Fibroblast of lung (primary cell): ENCODE measurements at regions not wholly inside any gene's neighbourhood (a gene's known extent, or its start where the extent isn't known, plus 50 kb on each side); places are given as distances from the start of the nearest gene placed in this dataset.

Experiments used
- DNase-seq, 2 donors: peaks; one replicate each; pipeline versions ENCODE4 v3.0.0 to v3.0.0-alpha.2; 2010; ENCODE audit warnings: low read depth in 2 of 2
- H2AFZ ChIP-seq: 2 replicates; pipeline ENCODE4 v1.5.1; 2012; ENCODE audit warnings: low read length, control low read depth, inconsistent platforms
- H3K27ac ChIP-seq: 2 replicates; pipeline ENCODE4 v1.5.1; 2011; ENCODE audit warnings: low read length, control low read depth; ENCODE audit not compliant: insufficient read depth
- H3K27me3 ChIP-seq: 2 replicates; pipeline ENCODE4 v1.5.1; 2011; ENCODE audit warnings: mild to moderate bottlenecking, low read length; ENCODE audit not compliant: control insufficient read depth, insufficient read depth
- H3K36me3 ChIP-seq: 2 replicates; pipeline ENCODE4 v1.5.1; 2011; ENCODE audit warnings: low read length; ENCODE audit not compliant: control insufficient read depth, insufficient read depth
- H3K4me1 ChIP-seq: 2 replicates; pipeline ENCODE4 v1.5.1; 2011; ENCODE audit warnings: low read length; ENCODE audit not compliant: control insufficient read depth, insufficient read depth; ENCODE audit errors: extremely low read depth
- H3K4me2 ChIP-seq: 2 replicates; pipeline ENCODE4 v1.5.1; 2011; ENCODE audit warnings: low read length, control low read depth; ENCODE audit not compliant: insufficient read depth; ENCODE audit errors: extremely low read depth
- H3K4me3 ChIP-seq, 4 experiments: fragments of 200-600 bp in 1 of 4; sonication (generic) in 1 of 4; replicated peaks in 1 of 4; 2 replicates each; pipeline ENCODE4 v1.5.1; 2011 to 2016; ENCODE audit warnings: low read length in 4 of 4, low read depth in 3 of 4, mild to moderate bottlenecking in 3 of 4, control low read depth in 2 of 4, inconsistent platforms in 1 of 4, mixed read lengths in 1 of 4; ENCODE audit not compliant: insufficient read depth in 1 of 4; ENCODE audit errors: control extremely low read depth in 1 of 4
- H3K79me2 ChIP-seq: 2 replicates; pipeline ENCODE4 v1.5.1; 2012; ENCODE audit warnings: mild to moderate bottlenecking, low read length, inconsistent platforms; ENCODE audit not compliant: control insufficient read depth, insufficient read depth
- H3K9ac ChIP-seq: 2 replicates; pipeline ENCODE4 v1.5.1; 2011; ENCODE audit warnings: mild to moderate bottlenecking, low read length, control low read depth; ENCODE audit not compliant: insufficient read depth
- H3K9me3 ChIP-seq: 2 replicates; pipeline ENCODE4 v1.5.1; 2012; ENCODE audit warnings: low read depth, low read length; ENCODE audit not compliant: control insufficient read depth, insufficient read depth
- H4K20me1 ChIP-seq: 2 replicates; pipeline ENCODE4 v1.5.1; 2011; ENCODE audit warnings: low read length; ENCODE audit not compliant: control insufficient read depth, insufficient read depth; ENCODE audit errors: extremely low read depth
- EZH2 ChIP-seq: IDR thresholded peaks from 2 replicates; pipeline ENCODE4 v1.5.1; 2012; ENCODE audit warnings: low read length, control low read depth, mild to moderate bottlenecking; ENCODE audit errors: missing control alignments
- TF ChIP-seq, protein P1 (sequence below), 2 donors: IDR thresholded peaks in 1 of 2; conservative IDR thresholded peaks in 1 of 2; 1 replicate in 1 of 2; 2 replicates in 1 of 2; pipeline ENCODE4 v1.5.1; 2011 to 2012; ENCODE audit warnings: low read length in 2 of 2, control low read depth in 1 of 2, inconsistent platforms in 1 of 2, low read depth in 1 of 2, mild to moderate bottlenecking in 1 of 2

DNA sequence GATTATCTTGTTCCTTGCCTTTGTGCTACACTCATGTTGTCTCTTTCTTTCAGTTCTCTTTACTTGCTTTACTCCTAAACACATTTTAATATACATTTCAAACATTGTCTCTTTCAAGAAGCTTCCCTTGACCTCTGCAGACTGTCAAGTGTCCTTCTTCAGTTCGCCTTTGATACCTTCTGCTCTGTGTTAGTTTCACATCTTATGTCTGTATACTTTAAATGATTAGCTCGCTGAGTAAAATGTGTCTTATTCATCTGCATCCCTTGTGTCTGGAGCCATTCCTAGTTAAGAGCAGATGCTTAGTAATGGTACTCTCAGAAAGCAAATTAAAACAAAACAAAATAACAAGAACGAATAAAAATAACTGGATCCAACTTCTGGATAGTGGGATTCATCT is 303.3 kb downstream of the S1PR1 start:
- no peak overlapping the region for H3K9ac ChIP-seq
- H3K4me2 ChIP-seq = no peak overlapping the region
- H3K36me3 ChIP-seq = no peaks in the 10 kb centered on the region
- TF ChIP-seq EZH2 = no peak
- TF ChIP-seq, protein P1, sequence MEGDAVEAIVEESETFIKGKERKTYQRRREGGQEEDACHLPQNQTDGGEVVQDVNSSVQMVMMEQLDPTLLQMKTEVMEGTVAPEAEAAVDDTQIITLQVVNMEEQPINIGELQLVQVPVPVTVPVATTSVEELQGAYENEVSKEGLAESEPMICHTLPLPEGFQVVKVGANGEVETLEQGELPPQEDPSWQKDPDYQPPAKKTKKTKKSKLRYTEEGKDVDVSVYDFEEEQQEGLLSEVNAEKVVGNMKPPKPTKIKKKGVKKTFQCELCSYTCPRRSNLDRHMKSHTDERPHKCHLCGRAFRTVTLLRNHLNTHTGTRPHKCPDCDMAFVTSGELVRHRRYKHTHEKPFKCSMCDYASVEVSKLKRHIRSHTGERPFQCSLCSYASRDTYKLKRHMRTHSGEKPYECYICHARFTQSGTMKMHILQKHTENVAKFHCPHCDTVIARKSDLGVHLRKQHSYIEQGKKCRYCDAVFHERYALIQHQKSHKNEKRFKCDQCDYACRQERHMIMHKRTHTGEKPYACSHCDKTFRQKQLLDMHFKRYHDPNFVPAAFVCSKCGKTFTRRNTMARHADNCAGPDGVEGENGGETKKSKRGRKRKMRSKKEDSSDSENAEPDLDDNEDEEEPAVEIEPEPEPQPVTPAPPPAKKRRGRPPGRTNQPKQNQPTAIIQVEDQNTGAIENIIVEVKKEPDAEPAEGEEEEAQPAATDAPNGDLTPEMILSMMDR (conservative IDR thresholded peaks at IDR 0.05 in 1 of 2, IDR thresholded peaks at IDR 0.05 in 1 of 2; ENCODE audit: low read depth in 1 of 2, low read length in 2 of 2) = no peak
- no peak overlapping the region for H3K27ac ChIP-seq
- no peaks in the 10 kb centered on the region for H3K27me3 ChIP-seq
- H4K20me1 ChIP-seq = no peaks in the 10 kb centered on the region
- DNase-seq = no peak
- no peaks in the 10 kb centered on the region for H3K9me3 ChIP-seq
- no peak overlapping the region for H2AFZ ChIP-seq
- no peak overlapping the region for H3K4me3 ChIP-seq
- H3K4me1 ChIP-seq = no peaks in the 10 kb centered on the region
- no peaks in the 10 kb centered on the region for H3K79me2 ChIP-seq

DNA sequence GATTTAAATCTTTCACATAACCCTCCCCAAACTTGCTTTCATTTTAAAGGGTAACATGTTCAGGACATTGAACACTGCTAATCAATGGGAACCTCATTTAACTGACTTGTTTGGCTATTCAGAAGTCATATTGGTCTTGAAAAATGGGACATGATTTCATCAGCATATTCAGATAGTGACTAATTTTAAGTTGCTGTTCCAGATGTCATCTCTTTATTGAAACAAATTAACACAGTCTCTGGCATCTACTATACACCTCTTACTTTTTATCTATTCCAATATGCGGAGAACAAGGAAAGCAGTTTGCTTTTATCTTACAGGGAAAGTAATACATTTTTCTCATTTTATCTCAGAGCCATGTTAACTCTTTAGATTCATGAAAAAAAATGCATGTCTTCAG is 310.1 kb downstream of the S1PR1 start:
- H3K27me3 ChIP-seq = no peaks in the 10 kb centered on the region
- no peak overlapping the region for H3K4me2 ChIP-seq
- H3K9me3 ChIP-seq = no peaks in the 10 kb centered on the region
- no peak for TF ChIP-seq EZH2
- TF ChIP-seq, protein P1 (conservative IDR thresholded peaks at IDR 0.05 in 1 of 2, IDR thresholded peaks at IDR 0.05 in 1 of 2; ENCODE audit: low read depth in 1 of 2, low read length in 2 of 2) = no peak
- H3K27ac ChIP-seq = no peak overlapping the region
- H3K4me3 ChIP-seq = no peak overlapping the region
- H4K20me1 ChIP-seq = no peaks in the 10 kb centered on the region
- no peaks in the 10 kb centered on the region for H3K79me2 ChIP-seq
- no peak for DNase-seq
- H2AFZ ChIP-seq = no peak overlapping the region
- H3K9ac ChIP-seq = no peak overlapping the region
- no peaks in the 10 kb centered on the region for H3K36me3 ChIP-seq
- H3K4me1 ChIP-seq = no peaks in the 10 kb centered on the region

DNA sequence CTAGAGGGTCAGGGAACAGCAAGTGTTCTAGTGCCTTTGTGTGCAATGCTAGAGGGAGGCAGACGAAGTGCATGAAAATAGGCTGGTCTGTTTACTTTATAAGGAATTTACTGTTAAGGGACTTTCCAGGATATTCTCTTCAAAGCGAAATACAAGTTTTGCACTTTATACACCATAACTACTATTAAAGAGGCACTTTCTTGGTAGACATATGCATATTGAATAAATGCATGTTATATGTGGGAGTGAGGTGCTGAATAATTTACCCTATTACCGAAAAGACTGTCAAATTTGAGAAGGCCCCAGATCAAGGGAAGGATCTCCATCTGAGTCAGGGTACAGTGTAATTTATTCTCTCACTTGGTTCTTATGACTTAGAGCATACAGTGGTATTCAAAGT is 310.5 kb downstream of the S1PR1 start:
- no peak overlapping the region for H2AFZ ChIP-seq
- H3K9ac ChIP-seq = no peak overlapping the region
- H3K4me1 ChIP-seq = no peaks in the 10 kb centered on the region
- H4K20me1 ChIP-seq = no peaks in the 10 kb centered on the region
- no peak overlapping the region for H3K4me3 ChIP-seq
- H3K27ac ChIP-seq = no peak overlapping the region
- H3K27me3 ChIP-seq = no peaks in the 10 kb centered on the region
- no peak for TF ChIP-seq EZH2
- TF ChIP-seq, protein P1 (conservative IDR thresholded peaks at IDR 0.05 in 1 of 2, IDR thresholded peaks at IDR 0.05 in 1 of 2; ENCODE audit: low read depth in 1 of 2, low read length in 2 of 2) = no peak
- no peaks in the 10 kb centered on the region for H3K36me3 ChIP-seq
- H3K4me2 ChIP-seq = no peak overlapping the region
- DNase-seq = no peak
- H3K79me2 ChIP-seq = no peaks in the 10 kb centered on the region
- H3K9me3 ChIP-seq = no peaks in the 10 kb centered on the region
